Sigmoid colon (tissue), 4 donors: ENCODE measurements at regions not wholly inside any gene's neighbourhood (a gene's known extent, or its start where the extent isn't known, plus 50 kb on each side); places are given as distances from the start of the nearest gene placed in this dataset.
"Not testable (repeated sequence)": the region's sequence is repeated elsewhere in the genome, so short reads cannot be mapped to it uniquely, and the experiment has no call there.

Experiments
- CTCF ChIP-seq, 4 experiments: fragments of 450-650 bp in 3 of 4; fragments of 200-600 bp in 1 of 4; IDR thresholded peaks; one replicate each; pipeline ENCODE4 v1.5.1; 2016 to 2019; ENCODE audit warnings: antibody characterized with exemption in 4 of 4, mild to moderate bottlenecking in 3 of 4, moderate library complexity in 2 of 4
- POLR2A ChIP-seq, 2 donors: fragments of 450-650 bp; IDR thresholded peaks; one replicate each; pipeline ENCODE4 v1.6.1; 2016; ENCODE audit warnings: antibody characterized with exemption in 2 of 2, mild to moderate bottlenecking in 2 of 2, moderate library complexity in 2 of 2
- POLR2AphosphoS5 ChIP-seq, 4 donors: sonication (generic); formaldehyde crosslinking; IDR thresholded peaks; one replicate each; pipeline ENCODE4 v1.6.1; 2017; ENCODE audit warnings: antibody characterized with exemption in 4 of 4

GRCh38 chr18:35857581-35857980 is 114.9 kb upstream of the RMP24 start:
- TF ChIP-seq CTCF, POLR2AphosphoS5, POLR2A (IDR thresholded peaks at IDR 0.05): not testable (repeated sequence)
